SK-N-SH (cell line): ENCODE measurements at regions not wholly inside any gene's neighbourhood (a gene's known extent, or its start where the extent isn't known, plus 50 kb on each side); places are given as distances from the start of the nearest gene placed in this dataset.

Experiments
- CTCF ChIA-PET: fragments of 300-600, 350-600 bp; formaldehyde crosslinking; extraction: SDS; loops from one replicate; lab custom pipeline; 2021; lab: Yijun Ruan, JAX
- POLR2A ChIA-PET: fragments of 350-600 bp; sonication (Branson Sonifier 250); formaldehyde crosslinking; extraction: SDS; loops from one replicate; lab custom pipeline; 2020; ENCODE audit warnings: antibody characterized with exemption, inconsistent platforms; lab: Yijun Ruan, JAX
- DNase-seq: peaks from one replicate; pipeline ENCODE4 v3.0.0; 2012
- H2AFZ ChIP-seq: fragments of 200-600 bp; sonication (generic); 2 replicates; pipeline ENCODE4 v1.8.1; 2016; ENCODE audit warnings: antibody characterized with exemption, mild to moderate bottlenecking, low read depth
- H3F3A ChIP-seq: fragments of 200-600 bp; sonication (generic); replicated peaks from 2 replicates; pipeline ENCODE3; 2016; ENCODE audit warnings: antibody characterized with exemption, mild to moderate bottlenecking; ENCODE audit not compliant: insufficient read depth
- H3K27ac ChIP-seq, 2 experiments: fragments of 200-500 bp in 1 of 2; fragments of 200-600 bp in 1 of 2; sonication (Bioruptor generic) in 1 of 2; sonication (generic), shearing (Covaris generic) in 1 of 2; 2 replicates each; pipeline versions ENCODE4 v1.5.1 to v1.6.1; 2014 to 2016; ENCODE audit warnings: low read depth in 2 of 2, inconsistent platforms in 1 of 2, low read length in 1 of 2, mild to moderate bottlenecking in 1 of 2, mixed read lengths in 1 of 2
- H3K27me3 ChIP-seq: fragments of 200-600 bp; sonication (generic), shearing (Covaris generic); 2 replicates; pipeline ENCODE4 v1.6.1; 2016; ENCODE audit warnings: mixed run types; ENCODE audit not compliant: insufficient read depth
- H3K36me3 ChIP-seq, 2 experiments: fragments of 200-500 bp in 1 of 2; fragments of 200-600 bp in 1 of 2; sonication (Bioruptor generic) in 1 of 2; sonication (generic) in 1 of 2; replicated peaks in 1 of 2; 2 replicates each; pipeline versions ENCODE3 to v1.5.1; 2014 to 2016; ENCODE audit warnings: low read length in 1 of 2, mild to moderate bottlenecking in 1 of 2; ENCODE audit not compliant: insufficient read depth in 2 of 2, control insufficient read depth in 1 of 2
- H3K4me1 ChIP-seq, 2 experiments: fragments of 200-500 bp in 1 of 2; fragments of 200-600 bp in 1 of 2; sonication (Bioruptor generic) in 1 of 2; sonication (generic), shearing (Covaris generic) in 1 of 2; 2 replicates each; pipeline versions ENCODE4 v1.5.1 to v1.6.1; 2014 to 2016; ENCODE audit warnings: low read depth in 1 of 2, low read length in 1 of 2, mixed run types in 1 of 2; ENCODE audit not compliant: insufficient read depth in 2 of 2, control insufficient read depth in 1 of 2
- H3K4me2 ChIP-seq: fragments of 200-600 bp; sonication (generic), shearing (Covaris generic); 2 replicates; pipeline ENCODE4 v1.6.1; 2017; ENCODE audit warnings: mixed run types
- H3K4me3 ChIP-seq, 2 experiments: fragments of 200-500 bp in 1 of 2; fragments of 200-600 bp in 1 of 2; sonication (Bioruptor generic) in 1 of 2; sonication (generic), shearing (Covaris generic) in 1 of 2; 2 replicates each; pipeline versions ENCODE4 v1.5.1 to v1.8.1; 2014 to 2016; ENCODE audit warnings: low read depth in 2 of 2, inconsistent platforms in 1 of 2, low read length in 1 of 2, mild to moderate bottlenecking in 1 of 2, mixed read lengths in 1 of 2, moderate library complexity in 1 of 2
- H3K79me2 ChIP-seq: fragments of 200-600 bp; sonication (generic); 2 replicates; pipeline ENCODE4 v1.8.1; 2017; ENCODE audit warnings: mild to moderate bottlenecking; ENCODE audit not compliant: insufficient read depth
- H3K9ac ChIP-seq: fragments of 200-600 bp; sonication (generic); 2 replicates; pipeline ENCODE4 v1.6.1; 2017; ENCODE audit warnings: mixed run types
- H3K9me2 ChIP-seq: fragments of 200-600 bp; sonication (generic); 2 replicates; pipeline ENCODE4 v1.6.1; 2017; ENCODE audit warnings: mixed run types
- H3K9me3 ChIP-seq: fragments of 200-600 bp; sonication (generic); 2 replicates; pipeline ENCODE4 v1.6.1; 2017; ENCODE audit warnings: mixed run types, mild to moderate bottlenecking, moderate library complexity
- H4K20me1 ChIP-seq: fragments of 200-600 bp; sonication (generic); 2 replicates; pipeline ENCODE4 v1.6.1; 2017; ENCODE audit warnings: mild to moderate bottlenecking, mixed run types; ENCODE audit not compliant: insufficient read depth
- CHD2 ChIP-seq: fragments of 150-350 bp; IDR thresholded peaks from 2 replicates; pipeline ENCODE4 v1.6.1; 2018; ENCODE audit warnings: low read length; ENCODE audit not compliant: partially characterized antibody
- ELF1 ChIP-seq: IDR thresholded peaks from 2 replicates; pipeline ENCODE4 v1.4.0; 2012
- EP300 ChIP-seq, 2 experiments: IDR thresholded peaks; 2 replicates each; pipeline versions ENCODE4 v1.4.0 to v1.6.1; 2012; ENCODE audit warnings: borderline replicate concordance in 1 of 2, low read depth in 1 of 2, low read length in 1 of 2
- EZH2phosphoT487 ChIP-seq: fragments of 200-600 bp; sonication (generic); IDR thresholded peaks from 2 replicates; pipeline ENCODE4 v1.6.1; 2017; ENCODE audit warnings: low read depth, mixed run types, mild to moderate bottlenecking, antibody characterized with exemption, moderate library complexity, borderline replicate concordance
- FOXJ3 ChIP-seq: sonication (generic); formaldehyde crosslinking; IDR thresholded peaks from 2 replicates; pipeline ENCODE4 v1.5.1; 2020; ENCODE audit warnings: mild to moderate bottlenecking, missing genetic modification reagents
- JUND ChIP-seq: IDR thresholded peaks from 2 replicates; pipeline ENCODE4 v1.4.0; 2012
- MXI1 ChIP-seq: IDR thresholded peaks from 2 replicates; pipeline ENCODE4 v1.6.1; 2012; ENCODE audit warnings: mild to moderate bottlenecking, low read depth, low read length, improper control_type of control experiment
- NFIC ChIP-seq: IDR thresholded peaks from 2 replicates; pipeline ENCODE4 v1.4.0; 2012; ENCODE audit warnings: borderline replicate concordance
- NRF1 ChIP-seq: IDR thresholded peaks from 2 replicates; pipeline ENCODE4 v1.6.1; 2012; ENCODE audit warnings: low read depth, mild to moderate bottlenecking, low read length
- RAD21 ChIP-seq: IDR thresholded peaks from 2 replicates; pipeline ENCODE4 v1.6.1; 2012; ENCODE audit warnings: mild to moderate bottlenecking, low read length
- RCOR1 ChIP-seq: fragments of 150-350 bp; IDR thresholded peaks from 2 replicates; pipeline ENCODE4 v1.6.1; 2017; ENCODE audit warnings: antibody characterized with exemption, low read length
- REST ChIP-seq: IDR thresholded peaks from 2 replicates; pipeline ENCODE4 v1.6.1; 2012; ENCODE audit warnings: mild to moderate bottlenecking, low read depth, low read length, moderate library complexity
- RXRA ChIP-seq: IDR thresholded peaks from 2 replicates; pipeline ENCODE4 v1.4.0; 2012; ENCODE audit warnings: low read depth, mild to moderate bottlenecking, borderline replicate concordance
- SMC3 ChIP-seq: IDR thresholded peaks from 2 replicates; pipeline ENCODE4 v1.6.1; 2012; ENCODE audit warnings: low read depth, low read length, improper control_type of control experiment
- TCF12 ChIP-seq: IDR thresholded peaks from 2 replicates; pipeline ENCODE4 v1.4.0; 2012
- TEAD4 ChIP-seq: IDR thresholded peaks from 2 replicates; pipeline ENCODE4 v1.4.0; 2012; ENCODE audit warnings: mild to moderate bottlenecking, borderline replicate concordance; ENCODE audit not compliant: insufficient read depth
- TF ChIP-seq, protein P1 (sequence below): IDR thresholded peaks from 2 replicates; pipeline ENCODE4 v1.4.0; 2012; ENCODE audit warnings: low read depth, borderline replicate concordance
- TF ChIP-seq, protein P2 (sequence below): fragments of 150-350 bp; IDR thresholded peaks from 2 replicates; pipeline ENCODE4 v1.6.1; 2017; ENCODE audit warnings: antibody characterized with exemption, low read length, low read depth, borderline replicate concordance
- TF ChIP-seq, protein P3 (sequence below): IDR thresholded peaks from 2 replicates; pipeline ENCODE4 v1.4.0; 2012; ENCODE audit warnings: low read depth
- TF ChIP-seq, protein P4 (sequence below): fragments of 150-350 bp; IDR thresholded peaks from 2 replicates; pipeline ENCODE4 v1.6.1; 2016; ENCODE audit warnings: mild to moderate bottlenecking, low read depth, low read length

DNA sequence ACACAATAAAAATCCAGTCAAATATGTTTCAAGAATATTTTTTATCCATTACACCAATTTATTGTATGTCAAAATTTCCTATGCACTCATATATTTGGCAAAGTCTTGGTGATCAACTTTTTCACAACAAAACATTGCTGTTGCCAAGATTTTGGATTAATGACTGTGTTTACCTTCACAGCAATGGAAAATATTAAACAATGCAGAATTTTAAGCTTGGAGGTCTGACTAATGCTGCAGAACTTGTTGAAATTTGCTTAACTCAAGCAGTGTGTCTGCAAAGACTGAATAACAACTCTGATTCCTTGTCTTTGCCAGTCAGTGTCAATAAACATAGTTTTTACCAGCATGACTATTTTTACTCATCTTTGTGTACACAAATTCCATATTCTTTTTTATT lies 336.4 kb downstream of the CCER1 start:
- Histone ChIP-seq H3K9me2 (no peaks in the 10 kb centered on the region), H3K4me3 (no peak overlapping the region), H4K20me1 (no peaks in the 10 kb centered on the region), H3K36me3 (no peaks in the 10 kb centered on the region), H3K9ac (no peak overlapping the region), H3K4me1 (no peaks in the 10 kb centered on the region), H3K27me3 (no peaks in the 10 kb centered on the region), H3K9me3 (no peaks in the 10 kb centered on the region), H3F3A (no peaks in the 10 kb centered on the region), H3K27ac (no peak overlapping the region), H2AFZ (no peak overlapping the region), H3K79me2 (no peaks in the 10 kb centered on the region), H3K4me2 (no peak overlapping the region)
- ChIA-PET POLR2A (no interaction called here), CTCF (no interaction called here)
- TF ChIP-seq, protein P1, sequence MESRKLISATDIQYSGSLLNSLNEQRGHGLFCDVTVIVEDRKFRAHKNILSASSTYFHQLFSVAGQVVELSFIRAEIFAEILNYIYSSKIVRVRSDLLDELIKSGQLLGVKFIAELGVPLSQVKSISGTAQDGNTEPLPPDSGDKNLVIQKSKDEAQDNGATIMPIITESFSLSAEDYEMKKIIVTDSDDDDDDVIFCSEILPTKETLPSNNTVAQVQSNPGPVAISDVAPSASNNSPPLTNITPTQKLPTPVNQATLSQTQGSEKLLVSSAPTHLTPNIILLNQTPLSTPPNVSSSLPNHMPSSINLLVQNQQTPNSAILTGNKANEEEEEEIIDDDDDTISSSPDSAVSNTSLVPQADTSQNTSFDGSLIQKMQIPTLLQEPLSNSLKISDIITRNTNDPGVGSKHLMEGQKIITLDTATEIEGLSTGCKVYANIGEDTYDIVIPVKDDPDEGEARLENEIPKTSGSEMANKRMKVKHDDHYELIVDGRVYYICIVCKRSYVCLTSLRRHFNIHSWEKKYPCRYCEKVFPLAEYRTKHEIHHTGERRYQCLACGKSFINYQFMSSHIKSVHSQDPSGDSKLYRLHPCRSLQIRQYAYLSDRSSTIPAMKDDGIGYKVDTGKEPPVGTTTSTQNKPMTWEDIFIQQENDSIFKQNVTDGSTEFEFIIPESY = no peak
- TF ChIP-seq NFIC = no peak
- no peak for TF ChIP-seq NRF1
- TF ChIP-seq, protein P2, sequence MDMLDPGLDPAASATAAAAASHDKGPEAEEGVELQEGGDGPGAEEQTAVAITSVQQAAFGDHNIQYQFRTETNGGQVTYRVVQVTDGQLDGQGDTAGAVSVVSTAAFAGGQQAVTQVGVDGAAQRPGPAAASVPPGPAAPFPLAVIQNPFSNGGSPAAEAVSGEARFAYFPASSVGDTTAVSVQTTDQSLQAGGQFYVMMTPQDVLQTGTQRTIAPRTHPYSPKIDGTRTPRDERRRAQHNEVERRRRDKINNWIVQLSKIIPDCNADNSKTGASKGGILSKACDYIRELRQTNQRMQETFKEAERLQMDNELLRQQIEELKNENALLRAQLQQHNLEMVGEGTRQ = no peak
- no peak for TF ChIP-seq CHD2
- no peak for TF ChIP-seq TEAD4
- TF ChIP-seq JUND = no peak
- no peak for TF ChIP-seq FOXJ3
- TF ChIP-seq, protein P3, sequence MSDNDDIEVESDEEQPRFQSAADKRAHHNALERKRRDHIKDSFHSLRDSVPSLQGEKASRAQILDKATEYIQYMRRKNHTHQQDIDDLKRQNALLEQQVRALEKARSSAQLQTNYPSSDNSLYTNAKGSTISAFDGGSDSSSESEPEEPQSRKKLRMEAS = no peak
- TF ChIP-seq RXRA = no peak
- no peak for TF ChIP-seq SMC3
- TF ChIP-seq EZH2phosphoT487 = no peak
- no peak for TF ChIP-seq MXI1
- no peak for TF ChIP-seq EP300 (IDR thresholded peaks at IDR 0.05; ENCODE audit: borderline replicate concordance in 1 of 2, low read depth in 1 of 2, low read length in 1 of 2)
- TF ChIP-seq TCF12 = no peak
- no peak for TF ChIP-seq ELF1
- TF ChIP-seq REST = no peak
- TF ChIP-seq, protein P4, sequence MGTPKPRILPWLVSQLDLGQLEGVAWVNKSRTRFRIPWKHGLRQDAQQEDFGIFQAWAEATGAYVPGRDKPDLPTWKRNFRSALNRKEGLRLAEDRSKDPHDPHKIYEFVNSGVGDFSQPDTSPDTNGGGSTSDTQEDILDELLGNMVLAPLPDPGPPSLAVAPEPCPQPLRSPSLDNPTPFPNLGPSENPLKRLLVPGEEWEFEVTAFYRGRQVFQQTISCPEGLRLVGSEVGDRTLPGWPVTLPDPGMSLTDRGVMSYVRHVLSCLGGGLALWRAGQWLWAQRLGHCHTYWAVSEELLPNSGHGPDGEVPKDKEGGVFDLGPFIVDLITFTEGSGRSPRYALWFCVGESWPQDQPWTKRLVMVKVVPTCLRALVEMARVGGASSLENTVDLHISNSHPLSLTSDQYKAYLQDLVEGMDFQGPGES = no peak
- no peak for TF ChIP-seq RAD21
- no peak for TF ChIP-seq RCOR1
- DNase-seq = no peak
